ENCODE measurements at regions not wholly inside any gene's neighbourhood (a gene's known extent, or its start where the extent isn't known, plus 50 kb on each side); places are given as distances from the start of the nearest gene placed in this dataset.
"Not testable (repeated sequence)": the region's sequence is repeated elsewhere in the genome, so short reads cannot be mapped to it uniquely, and the experiment has no call there.

- CTCF ChIA-PET = interaction anchor here (0.7 kb wide), 1 partner anchor 1176 kb away, joined by 3 read pairs; no protein-coding TSS in a partner anchor
- H3K36me3 Mint-ChIP-seq (ENCODE audit: insufficient read depth, unreplicated experiment) = no peaks in the 10 kb centered on the region
- BruUV-seq (replicated peaks) = no TSS peak
- no peak for DNase-seq
- intact Hi-C loops (cut with micrococcal nuclease; ENCODE audit: unreplicated experiment) = no loop called here
- no peak for TF ChIP-seq CTCF (IDR thresholded peaks at IDR 0.05; ENCODE audit: unreplicated experiment)
- no peak overlapping the region for H3K27ac Mint-ChIP-seq (ENCODE audit: unreplicated experiment)
- no peak overlapping the region for H3K4me3 Mint-ChIP-seq (ENCODE audit: low read depth, unreplicated experiment)
- no peaks in the 10 kb centered on the region for H3K27me3 Mint-ChIP-seq (ENCODE audit: unreplicated experiment)
- no peaks in the 10 kb centered on the region for H3K4me1 Mint-ChIP-seq (ENCODE audit: low read depth, unreplicated experiment)
- H3K9me3 Mint-ChIP-seq (ENCODE audit: low read depth, unreplicated experiment) = peaks cover 22% of the 10 kb centered on the region
Measured at GRCh38 chr11:38824573-38824972, 2226.5 kb upstream of the RAG2 start.

GRCh38 chr11:38821786-38822185 is 2223.8 kb upstream of the RAG2 start:
- H3K36me3 Mint-ChIP-seq (ENCODE audit: insufficient read depth, unreplicated experiment); BruUV-seq (replicated peaks); intact Hi-C loops (cut with micrococcal nuclease; ENCODE audit: unreplicated experiment); H3K4me1 Mint-ChIP-seq (ENCODE audit: low read depth, unreplicated experiment); H3K4me3 Mint-ChIP-seq (ENCODE audit: low read depth, unreplicated experiment); H3K27ac Mint-ChIP-seq (ENCODE audit: unreplicated experiment); CTCF ChIA-PET; H3K27me3 Mint-ChIP-seq (ENCODE audit: unreplicated experiment); DNase-seq: not testable (repeated sequence)
- H3K9me3 Mint-ChIP-seq (ENCODE audit: low read depth, unreplicated experiment) = peaks cover 28% of the 10 kb centered on the region

- no peak overlapping the region for H3K27ac Mint-ChIP-seq (ENCODE audit: unreplicated experiment)
- H3K9me3 Mint-ChIP-seq (ENCODE audit: low read depth, unreplicated experiment) = peaks cover 22% of the 10 kb centered on the region
- H3K36me3 Mint-ChIP-seq (ENCODE audit: insufficient read depth, unreplicated experiment) = no peaks in the 10 kb centered on the region
- no peaks in the 10 kb centered on the region for H3K27me3 Mint-ChIP-seq (ENCODE audit: unreplicated experiment)
- H3K4me3 Mint-ChIP-seq (ENCODE audit: low read depth, unreplicated experiment) = no peak overlapping the region
- H3K4me1 Mint-ChIP-seq (ENCODE audit: low read depth, unreplicated experiment) = no peaks in the 10 kb centered on the region
- intact Hi-C loops (cut with micrococcal nuclease; ENCODE audit: unreplicated experiment) = no loop called here
- BruUV-seq (replicated peaks) = no TSS peak
- CTCF ChIA-PET = no interaction called here
- no peak for DNase-seq
- TF ChIP-seq CTCF (IDR thresholded peaks at IDR 0.05; ENCODE audit: unreplicated experiment) = no peak
Measured at GRCh38 chr11:38819981-38820380, 2221.9 kb upstream of the RAG2 start.

- H3K36me3 Mint-ChIP-seq (ENCODE audit: insufficient read depth, unreplicated experiment) = no peaks in the 10 kb centered on the region
- H3K27me3 Mint-ChIP-seq (ENCODE audit: unreplicated experiment) = no peaks in the 10 kb centered on the region
- H3K4me3 Mint-ChIP-seq (ENCODE audit: low read depth, unreplicated experiment) = no peak overlapping the region
- BruUV-seq (replicated peaks) = no TSS peak
- peaks cover 18% of the 10 kb centered on the region for H3K9me3 Mint-ChIP-seq (ENCODE audit: low read depth, unreplicated experiment)
- DNase-seq = no peak
- no peak for TF ChIP-seq CTCF (IDR thresholded peaks at IDR 0.05; ENCODE audit: unreplicated experiment)
- H3K4me1 Mint-ChIP-seq (ENCODE audit: low read depth, unreplicated experiment) = no peaks in the 10 kb centered on the region
- CTCF ChIA-PET = no interaction called here
- H3K27ac Mint-ChIP-seq (ENCODE audit: unreplicated experiment) = no peak overlapping the region
- intact Hi-C loops (cut with micrococcal nuclease; ENCODE audit: unreplicated experiment) = no loop called here
Measured at GRCh38 chr11:38818720-38819119, 2220.7 kb upstream of the RAG2 start.

GRCh38 chr11:38814670-38815069 is 2216.6 kb upstream of the RAG2 start:
- H3K36me3 Mint-ChIP-seq (ENCODE audit: insufficient read depth, unreplicated experiment) = no peaks in the 10 kb centered on the region
- no peak overlapping the region for H3K27ac Mint-ChIP-seq (ENCODE audit: unreplicated experiment)
- H3K27me3 Mint-ChIP-seq (ENCODE audit: unreplicated experiment) = no peaks in the 10 kb centered on the region
- intact Hi-C loops (cut with micrococcal nuclease; ENCODE audit: unreplicated experiment) = no loop called here
- H3K4me1 Mint-ChIP-seq (ENCODE audit: low read depth, unreplicated experiment) = no peaks in the 10 kb centered on the region
- no peak for TF ChIP-seq CTCF (IDR thresholded peaks at IDR 0.05; ENCODE audit: unreplicated experiment)
- no peak overlapping the region for H3K4me3 Mint-ChIP-seq (ENCODE audit: low read depth, unreplicated experiment)
- BruUV-seq (replicated peaks) = no TSS peak
- peaks cover 20% of the 10 kb centered on the region for H3K9me3 Mint-ChIP-seq (ENCODE audit: low read depth, unreplicated experiment)
- no peak for DNase-seq
- CTCF ChIA-PET = no interaction called here

Data from Calu3 (cell line).